ENCODE measurements at regions not wholly inside any gene's neighbourhood (a gene's known extent, or its start where the extent isn't known, plus 50 kb on each side); places are given as distances from the start of the nearest gene placed in this dataset.

- TF ChIP-seq SUZ12 (IDR thresholded peaks at IDR 0.05; ENCODE audit: extremely low read depth, insufficient read depth, insufficient read length) (no peak), ZNF274 (IDR thresholded peaks at IDR 0.05; ENCODE audit: low read depth, low read length) (no peak)
These were observed 356.8 kb upstream of the CHD1 start for GRCh38 chr5:99285606-99286005.
